Ovary (tissue), 7 donors: ENCODE measurements at regions not wholly inside any gene's neighbourhood (a gene's known extent, or its start where the extent isn't known, plus 50 kb on each side); places are given as distances from the start of the nearest gene placed in this dataset.

Source experiments
- DNase-seq, 5 donors: peaks; one replicate each; pipeline ENCODE4 v3.0.0-alpha.2; 2019 to 2020
- H3K27ac ChIP-seq, 2 donors: fragments of 200-600 bp; one replicate each; pipeline versions ENCODE4 v1.5.1 to v1.8.0; 2019 to 2022
- H3K27me3 ChIP-seq: fragments of 200-600 bp; one replicate; pipeline ENCODE4 v1.8.0; 2022
- H3K36me3 ChIP-seq: fragments of 200-600 bp; sonication (generic); one replicate; pipeline ENCODE4 v1.5.1; 2019
- H3K4me1 ChIP-seq: one replicate; pipeline ENCODE4 v1.8.1; 2013; ENCODE audit warnings: mild to moderate bottlenecking, moderate library complexity; ENCODE audit not compliant: insufficient read depth
- H3K4me3 ChIP-seq: fragments of 200-600 bp; sonication (generic); one replicate; pipeline ENCODE4 v1.5.1; 2017
- H3K9me3 ChIP-seq, 2 donors: fragments of 200-600 bp in 1 of 2; sonication (generic) in 1 of 2; one replicate each; pipeline versions ENCODE4 v1.5.1 to v1.8.1; 2013 to 2019; ENCODE audit warnings: mild to moderate bottlenecking in 1 of 2, moderate library complexity in 1 of 2
- EP300 ChIP-seq: sonication (generic); formaldehyde crosslinking; IDR thresholded peaks from one replicate; pipeline ENCODE4 v1.6.1; 2017; ENCODE audit warnings: antibody characterized with exemption
- POLR2A ChIP-seq: fragments of 450-650 bp; IDR thresholded peaks from one replicate; pipeline ENCODE4 v1.6.1; 2017; ENCODE audit warnings: antibody characterized with exemption, mild to moderate bottlenecking, moderate library complexity
- WGBS, 3 donors: extraction: QIAGEN DNeasy Blood & Tissue Kit in 1 of 3; methylation state at CpG; one replicate each; pipeline versions ENCODE4 v1.1.5 to v1.1.7; 2013 to 2017; 5-methylcytosine and 5-hydroxymethylcytosine counted together
- intact Hi-C, 4 donors: fragments of 100-400 bp; cut with DNase I; formaldehyde crosslinking; loops; one replicate each; pipeline versions ENCODE4 v1.11.0 to v1.15.1; 2022 to 2023
- TF ChIP-seq, protein P1 (sequence below), 3 donors: fragments of 450-650 bp in 2 of 3; fragments of 200-600 bp in 1 of 3; IDR thresholded peaks; one replicate each; pipeline versions ENCODE4 v1.5.1 to v1.8.0; 2016 to 2022; ENCODE audit warnings: antibody characterized with exemption in 3 of 3, mild to moderate bottlenecking in 1 of 3
- donor health status: DM: no; HTN: no; CAD: no; lungs with moderate emphysema.
- donor health status: DM: no; HTN: no; CAD: no.
- donor health status: Bipolar disorder and iron deficiency.
- donor health status: DM: no; HTN: no; CAD: no.
- donor health status: DM: yes; HTN: yes; CAD: no.

DNA sequence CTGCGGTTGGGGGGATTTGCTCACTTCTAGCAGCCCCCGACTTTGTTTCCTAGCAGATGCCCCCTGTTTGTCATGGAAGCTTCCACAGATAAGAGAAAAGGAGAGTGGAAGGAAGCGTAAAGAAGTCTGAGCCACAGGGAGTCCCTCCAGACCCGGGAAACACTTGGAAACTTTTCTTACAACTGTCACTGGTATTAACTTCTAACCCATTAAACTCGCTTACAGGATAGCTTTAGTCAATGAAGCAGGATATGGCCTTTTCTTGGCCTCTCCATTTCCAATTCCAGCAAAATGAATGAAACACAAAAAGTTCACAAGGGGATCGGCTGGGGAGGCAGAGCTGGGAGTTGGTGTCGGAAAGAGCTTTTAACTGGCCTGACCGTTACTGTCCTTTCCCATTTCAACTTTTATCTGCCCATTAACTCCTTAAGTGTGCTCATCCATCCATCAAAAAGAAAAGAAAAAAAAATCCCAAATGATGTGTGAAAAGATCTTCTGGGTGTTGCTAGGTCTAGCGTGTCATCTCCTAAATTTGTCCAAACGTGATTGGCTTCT is 231.9 kb upstream of the ARGLU1 start:
- TF ChIP-seq POLR2A: no peak
- no peak for TF ChIP-seq EP300
- TF ChIP-seq, protein P1, sequence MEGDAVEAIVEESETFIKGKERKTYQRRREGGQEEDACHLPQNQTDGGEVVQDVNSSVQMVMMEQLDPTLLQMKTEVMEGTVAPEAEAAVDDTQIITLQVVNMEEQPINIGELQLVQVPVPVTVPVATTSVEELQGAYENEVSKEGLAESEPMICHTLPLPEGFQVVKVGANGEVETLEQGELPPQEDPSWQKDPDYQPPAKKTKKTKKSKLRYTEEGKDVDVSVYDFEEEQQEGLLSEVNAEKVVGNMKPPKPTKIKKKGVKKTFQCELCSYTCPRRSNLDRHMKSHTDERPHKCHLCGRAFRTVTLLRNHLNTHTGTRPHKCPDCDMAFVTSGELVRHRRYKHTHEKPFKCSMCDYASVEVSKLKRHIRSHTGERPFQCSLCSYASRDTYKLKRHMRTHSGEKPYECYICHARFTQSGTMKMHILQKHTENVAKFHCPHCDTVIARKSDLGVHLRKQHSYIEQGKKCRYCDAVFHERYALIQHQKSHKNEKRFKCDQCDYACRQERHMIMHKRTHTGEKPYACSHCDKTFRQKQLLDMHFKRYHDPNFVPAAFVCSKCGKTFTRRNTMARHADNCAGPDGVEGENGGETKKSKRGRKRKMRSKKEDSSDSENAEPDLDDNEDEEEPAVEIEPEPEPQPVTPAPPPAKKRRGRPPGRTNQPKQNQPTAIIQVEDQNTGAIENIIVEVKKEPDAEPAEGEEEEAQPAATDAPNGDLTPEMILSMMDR (IDR thresholded peaks at IDR 0.05): no peak
- no peak for DNase-seq
- H3K36me3 ChIP-seq: no peaks in the 10 kb centered on the region
- H3K4me3 ChIP-seq: no peak overlapping the region
- H3K27me3 ChIP-seq: no peaks in the 10 kb centered on the region
- H3K4me1 ChIP-seq: no peaks in the 10 kb centered on the region
- H3K27ac ChIP-seq: no peak overlapping the region
- H3K9me3 ChIP-seq: no peaks in the 10 kb centered on the region
- intact Hi-C loops: no loop called here
- 83 to 84% (median 84%) methylated on average over 10 of the region's 10 CpGs for WGBS, 3 donors

DNA sequence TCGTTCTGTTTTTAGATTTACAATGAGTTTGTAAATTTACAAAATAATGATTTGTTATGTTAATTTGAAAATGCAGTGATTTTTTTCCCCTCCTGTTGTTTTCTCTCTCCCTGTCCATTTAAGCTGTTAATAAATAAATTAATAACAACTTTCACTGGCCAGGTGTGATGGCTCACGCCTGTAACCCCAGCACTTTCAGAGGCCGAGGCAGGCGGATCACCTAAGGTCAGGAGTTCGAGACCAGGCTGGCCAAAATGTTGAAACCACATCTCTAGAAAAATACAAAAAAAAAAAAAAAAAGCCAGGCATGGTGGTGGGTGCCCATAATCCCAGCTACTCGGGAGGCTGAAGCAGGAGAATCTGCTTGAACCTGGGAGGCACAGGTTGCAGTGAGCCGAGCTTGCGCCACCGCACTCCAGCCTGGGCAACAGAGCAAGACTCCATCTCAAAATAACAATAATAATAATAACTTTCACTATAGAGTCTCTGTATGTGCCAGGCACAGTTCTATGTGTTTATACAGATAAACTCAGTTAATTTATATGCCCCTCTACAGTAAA is 229.2 kb upstream of the ARGLU1 start:
- Histone ChIP-seq H3K4me1 (no peaks in the 10 kb centered on the region), H3K27me3 (no peaks in the 10 kb centered on the region), H3K27ac (no peak overlapping the region), H3K9me3 (no peaks in the 10 kb centered on the region), H3K36me3 (no peaks in the 10 kb centered on the region), H3K4me3 (no peak overlapping the region)
- WGBS, 3 donors: 78 to 82% (median 81%) methylated on average over 9 of the region's 9 CpGs
- TF ChIP-seq, protein P1 (IDR thresholded peaks at IDR 0.05): no peak
- TF ChIP-seq EP300: no peak
- TF ChIP-seq POLR2A: no peak
- intact Hi-C loops: no loop called here
- DNase-seq: no peak

DNA sequence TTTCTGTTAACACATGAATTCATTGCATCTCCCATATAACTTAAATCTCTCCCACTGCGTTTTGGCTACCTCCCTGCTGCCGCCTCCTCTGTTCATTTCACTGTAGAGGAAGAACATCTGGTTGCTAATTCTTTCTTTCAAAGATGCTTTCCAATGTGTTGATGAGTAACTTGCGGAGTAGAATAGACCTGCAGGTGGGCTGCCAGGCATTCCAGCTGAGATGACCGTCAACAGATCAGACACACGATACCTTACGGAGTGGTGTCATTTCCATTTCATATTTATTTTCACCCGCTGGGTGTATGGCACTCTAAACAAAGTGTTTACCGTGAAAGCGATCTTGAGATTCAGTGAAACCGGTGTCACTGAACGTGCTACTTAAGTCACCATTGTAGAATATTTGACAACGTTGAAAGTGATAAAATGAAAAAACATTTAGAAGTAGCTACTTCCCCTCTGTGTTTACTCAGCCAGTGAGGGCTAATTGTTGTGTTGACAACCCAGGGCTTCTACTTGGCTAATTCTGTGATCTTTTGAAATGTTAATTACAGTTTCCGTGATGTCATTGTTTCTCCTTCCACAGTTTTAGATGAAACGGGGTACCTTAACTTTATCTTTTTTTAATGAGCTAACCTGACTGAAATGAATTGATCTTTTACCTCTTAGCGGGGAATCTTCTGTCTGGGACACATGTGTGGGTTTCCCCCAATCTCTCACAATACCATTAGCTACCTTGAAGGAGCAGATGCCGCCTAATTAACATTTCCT is 228.5 kb upstream of the ARGLU1 start:
- H3K9me3 ChIP-seq: no peaks in the 10 kb centered on the region
- intact Hi-C loops: no loop called here
- H3K4me1 ChIP-seq: no peaks in the 10 kb centered on the region
- H3K27me3 ChIP-seq: no peaks in the 10 kb centered on the region
- TF ChIP-seq POLR2A (no peak), EP300 (no peak)
- TF ChIP-seq, protein P1 (IDR thresholded peaks at IDR 0.05): no peak
- no peak overlapping the region for H3K27ac ChIP-seq
- 28 to 39% (median 30%) methylated on average over 16 of the region's 16 CpGs for WGBS, 3 donors
- DNase-seq: no peak
- no peaks in the 10 kb centered on the region for H3K36me3 ChIP-seq
- no peak overlapping the region for H3K4me3 ChIP-seq

DNA sequence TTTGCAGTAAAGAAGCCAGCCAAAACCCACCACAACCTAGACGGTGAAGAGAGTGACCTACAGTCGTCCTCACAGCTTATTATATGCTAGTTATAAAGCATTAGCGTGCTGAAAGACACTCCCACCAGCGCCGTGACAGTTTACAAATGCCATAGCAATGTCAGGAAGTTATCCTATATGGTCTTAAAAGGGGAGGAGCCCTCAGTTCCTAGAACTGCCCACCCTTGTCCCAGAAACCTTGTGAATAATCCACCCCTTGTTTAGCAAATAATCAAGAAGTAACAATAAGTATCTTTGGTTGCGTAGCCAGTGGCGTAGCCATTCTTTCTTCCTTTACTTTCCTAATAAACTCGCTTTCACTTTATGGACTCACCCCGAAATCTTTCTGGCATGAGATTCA is 227.9 kb upstream of the ARGLU1 start:
- H3K9me3 ChIP-seq: no peaks in the 10 kb centered on the region
- 24 to 31% (median 25%) methylated on average over 9 of the region's 9 CpGs for WGBS, 3 donors
- H3K27ac ChIP-seq: no peak overlapping the region
- no peaks in the 10 kb centered on the region for H3K36me3 ChIP-seq
- intact Hi-C loops: no loop called here
- TF ChIP-seq POLR2A: no peak
- TF ChIP-seq EP300: no peak
- TF ChIP-seq, protein P1 (IDR thresholded peaks at IDR 0.05): no peak
- no peaks in the 10 kb centered on the region for H3K27me3 ChIP-seq
- DNase-seq: no peak
- no peak overlapping the region for H3K4me3 ChIP-seq
- H3K4me1 ChIP-seq: no peaks in the 10 kb centered on the region
